HG03135 (cell line): ENCODE measurements at regions not wholly inside any gene's neighbourhood (a gene's known extent, or its start where the extent isn't known, plus 50 kb on each side); places are given as distances from the start of the nearest gene placed in this dataset.

ENCODE experiments used
- ATAC-seq: cut with Tn5 transposase; IDR thresholded peaks from one replicate; pipeline ENCODE4 v1.9.1; 2021; ENCODE audit warnings: mild to moderate bottlenecking, moderate library complexity; ENCODE audit not compliant: unreplicated experiment

DNA sequence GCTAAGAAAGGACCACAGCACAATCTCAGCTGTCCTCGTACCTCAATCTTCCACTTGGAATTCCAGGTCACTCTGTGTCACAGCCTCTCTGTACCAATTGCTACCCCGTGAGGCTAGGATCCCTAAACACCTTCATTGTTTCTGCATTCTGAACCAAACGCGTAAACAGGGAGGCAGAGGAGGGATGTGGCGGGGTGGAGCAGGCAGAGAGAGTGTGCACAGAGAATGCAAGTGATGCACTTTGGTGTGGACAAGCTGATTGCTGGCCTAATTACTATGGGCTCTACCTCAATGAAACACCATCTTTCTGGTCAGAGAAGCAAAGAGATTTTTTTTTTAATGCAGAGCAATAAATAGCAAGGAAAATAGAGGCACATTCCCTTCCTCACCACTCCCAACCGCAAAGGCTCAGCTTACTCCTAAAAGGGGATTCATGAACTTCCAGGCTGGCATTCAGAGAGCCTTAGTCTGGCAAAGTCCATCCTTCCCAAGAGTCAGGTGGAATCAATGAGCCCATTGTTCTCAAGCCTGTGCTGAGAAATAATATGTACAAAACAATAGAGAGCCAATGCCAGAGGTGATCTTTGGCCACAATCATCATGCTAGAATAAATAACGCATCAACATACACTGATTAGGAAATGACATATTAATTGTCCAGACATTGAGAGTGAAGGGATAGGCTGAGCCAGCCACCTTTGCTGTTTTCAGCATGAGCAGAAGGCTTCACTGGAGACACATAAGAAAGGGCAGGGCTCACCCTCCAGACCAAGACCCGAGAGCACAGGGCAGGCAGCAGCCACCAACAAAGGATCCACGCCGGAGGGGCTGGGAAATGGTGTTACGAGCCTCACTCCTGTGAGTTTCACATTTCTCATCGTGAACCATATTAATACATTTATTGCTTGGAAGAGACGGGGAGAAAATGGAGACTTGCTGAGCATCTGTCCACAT lies 278.8 kb downstream of the ENC1 start:
- ATAC-seq = no peak

DNA sequence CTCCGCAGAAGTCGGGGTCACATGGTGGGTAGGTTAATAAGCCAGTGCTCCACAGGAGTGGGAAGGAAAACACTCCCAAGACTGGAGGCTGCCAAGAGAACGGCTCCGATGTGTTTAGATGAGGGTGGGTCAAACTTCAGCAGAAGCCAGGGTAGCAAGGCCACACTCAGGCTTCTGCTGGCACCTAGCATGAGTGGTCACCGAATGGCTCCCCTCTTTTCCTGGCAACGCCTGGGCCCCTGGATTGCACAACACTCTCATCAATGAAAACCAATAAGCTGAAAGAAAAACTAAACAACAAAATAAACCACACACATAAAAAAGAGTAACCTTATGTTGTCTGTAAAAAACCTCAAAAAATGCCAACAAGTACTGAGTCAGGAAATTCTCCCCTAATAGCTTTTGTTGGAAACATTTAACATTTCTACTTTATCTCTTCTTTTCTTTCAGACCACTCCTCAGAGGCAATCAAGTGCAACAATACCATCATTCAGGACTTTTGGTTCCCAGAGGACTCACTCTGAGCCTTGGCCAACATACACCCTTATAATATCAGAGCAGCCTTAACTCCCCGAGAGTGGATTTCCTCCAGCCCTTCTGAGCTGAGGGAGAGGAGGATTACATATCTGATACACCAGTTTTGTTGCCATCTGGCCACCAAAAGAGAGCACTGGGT lies 279.9 kb downstream of the ENC1 start:
- ATAC-seq = no peak

DNA sequence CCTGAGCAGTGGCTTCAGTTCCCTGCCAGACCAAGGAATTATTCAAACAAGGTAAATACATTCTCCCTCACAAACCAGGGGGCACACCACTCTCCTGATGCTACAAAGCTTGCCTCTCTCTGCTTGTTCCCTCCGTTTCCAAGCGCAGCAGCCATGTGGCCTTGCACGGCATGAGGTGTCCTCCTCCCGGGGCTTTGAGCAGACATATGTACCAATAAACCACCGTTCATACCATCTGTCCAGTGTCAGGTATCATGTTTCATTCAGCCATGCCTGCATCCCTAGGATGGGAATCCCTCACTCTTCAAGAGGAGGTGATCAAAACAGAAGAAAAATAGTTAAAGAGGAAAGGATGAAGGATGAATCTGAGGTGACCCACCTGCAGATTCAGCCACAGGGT lies 282.7 kb downstream of the ENC1 start:
- no peak for ATAC-seq

DNA sequence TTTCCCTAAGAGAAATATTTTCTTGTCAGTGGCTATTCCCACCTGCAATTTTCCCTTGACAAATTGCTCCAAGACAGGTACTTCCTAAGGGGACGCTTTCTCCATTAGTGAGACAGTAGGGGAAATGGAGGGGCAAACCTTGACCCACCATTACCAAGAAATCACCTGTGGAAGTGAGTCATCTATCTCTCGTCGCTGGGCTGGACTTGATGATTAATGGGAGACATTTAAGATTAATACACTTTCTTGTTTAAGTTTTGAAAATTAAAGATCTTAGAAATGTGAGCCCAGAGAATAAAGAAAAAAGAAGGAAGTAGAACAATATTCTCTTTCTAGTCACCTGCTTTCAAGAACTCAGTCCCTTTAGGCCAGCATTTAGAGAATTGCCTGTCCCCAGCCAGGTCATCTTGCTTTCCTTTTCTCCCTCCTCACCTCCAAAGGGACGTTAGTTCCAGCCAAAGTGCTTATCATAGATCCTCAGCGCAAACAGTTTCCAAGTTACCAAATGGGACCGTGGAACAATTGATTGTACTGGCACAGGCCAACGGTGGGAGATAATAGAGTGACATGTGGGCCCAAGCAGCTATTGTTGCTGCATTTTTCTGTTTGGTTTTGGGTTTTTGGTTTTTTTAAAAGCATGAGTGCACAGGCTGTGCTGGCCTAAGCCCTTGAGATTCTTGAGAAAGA lies 284.4 kb downstream of the ENC1 start:
- ATAC-seq = no peak

DNA sequence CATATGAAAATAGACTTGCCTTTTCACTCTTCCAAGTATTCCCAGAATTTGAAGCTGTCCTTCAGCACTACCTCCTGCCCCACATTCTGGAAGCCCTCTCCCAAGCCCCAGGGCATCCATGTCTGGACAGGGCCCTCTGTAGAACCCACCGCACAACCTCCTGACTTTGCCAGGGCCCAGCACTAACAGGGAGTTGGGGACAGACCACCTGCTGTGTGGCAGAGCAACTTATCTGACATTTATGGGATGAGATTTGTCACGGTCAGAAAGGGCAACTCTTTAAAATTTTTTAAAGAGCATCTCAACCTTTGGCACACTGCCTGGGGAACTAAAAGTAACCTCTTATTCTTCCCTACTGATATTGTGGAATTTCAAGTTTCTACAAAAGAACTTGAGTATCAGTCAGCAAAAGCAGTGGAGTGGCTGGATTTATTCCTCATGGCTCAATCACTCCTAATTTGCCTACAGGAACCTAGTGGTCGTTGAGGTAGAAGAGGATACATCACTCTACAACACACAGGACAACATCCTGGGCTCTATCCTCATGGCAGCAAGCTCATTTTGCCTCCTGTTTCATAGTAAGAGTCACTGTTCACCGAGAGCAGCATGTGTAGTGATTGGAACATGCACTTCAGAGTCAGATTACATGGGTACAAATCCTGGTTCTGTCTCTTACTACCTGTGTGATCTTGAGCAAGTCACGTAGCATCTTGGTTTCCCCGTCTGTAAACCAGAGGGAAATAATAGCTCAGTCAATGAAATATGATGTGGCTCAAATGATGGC lies 285.3 kb downstream of the ENC1 start:
- no peak for ATAC-seq

DNA sequence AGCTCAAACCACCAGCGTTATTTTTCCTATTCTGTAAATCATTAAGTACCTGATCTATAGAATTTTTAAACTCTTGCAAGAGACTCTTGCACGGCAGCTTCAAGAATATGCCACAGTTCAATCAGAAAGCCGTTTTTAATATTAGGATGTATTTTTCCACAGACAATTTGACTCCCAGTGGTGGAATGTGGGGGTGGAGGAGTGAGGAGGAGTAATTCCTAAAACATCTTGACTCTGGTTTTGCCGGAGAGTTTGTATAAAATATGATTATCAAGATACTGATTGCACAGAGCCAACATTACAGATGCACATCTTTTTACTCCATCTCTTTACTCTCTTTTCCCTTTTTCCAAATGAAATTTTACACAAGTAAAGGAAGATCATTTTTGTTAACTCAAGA lies 288.3 kb downstream of the ENC1 start:
- no peak for ATAC-seq

DNA sequence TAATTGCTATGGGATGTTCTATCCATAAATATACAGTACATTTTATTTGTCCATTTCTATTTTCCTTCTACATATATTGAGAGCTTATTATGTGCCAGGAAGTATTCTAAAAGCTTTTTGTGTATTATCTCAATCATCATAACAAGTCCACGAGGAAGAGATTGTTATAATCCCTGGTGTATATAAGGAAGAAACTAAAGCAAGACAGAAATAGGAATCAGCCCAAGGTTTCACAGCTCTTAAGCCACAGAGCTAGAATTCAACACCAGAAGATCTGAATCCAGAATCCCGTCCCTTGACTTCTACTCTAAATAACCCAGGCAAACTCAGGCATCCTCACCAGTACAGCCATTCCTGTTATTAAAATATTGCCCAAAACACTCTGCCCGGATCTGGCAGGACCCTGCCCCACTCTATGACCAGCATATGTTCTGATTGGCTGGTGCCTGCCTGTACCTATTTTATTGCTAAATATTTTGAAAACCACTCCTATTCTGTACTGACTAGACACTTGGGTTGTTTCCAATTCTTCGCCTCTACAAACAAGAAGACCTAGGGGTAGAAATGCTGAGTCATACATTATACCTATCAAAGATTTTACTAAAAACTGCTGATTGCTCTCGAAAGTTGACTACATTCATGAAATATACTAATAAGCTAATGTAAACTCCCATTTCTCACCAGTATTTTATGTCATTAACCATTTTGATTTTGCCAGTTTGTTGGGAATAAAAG lies 297.4 kb downstream of the ENC1 start:
- ATAC-seq = no peak

DNA sequence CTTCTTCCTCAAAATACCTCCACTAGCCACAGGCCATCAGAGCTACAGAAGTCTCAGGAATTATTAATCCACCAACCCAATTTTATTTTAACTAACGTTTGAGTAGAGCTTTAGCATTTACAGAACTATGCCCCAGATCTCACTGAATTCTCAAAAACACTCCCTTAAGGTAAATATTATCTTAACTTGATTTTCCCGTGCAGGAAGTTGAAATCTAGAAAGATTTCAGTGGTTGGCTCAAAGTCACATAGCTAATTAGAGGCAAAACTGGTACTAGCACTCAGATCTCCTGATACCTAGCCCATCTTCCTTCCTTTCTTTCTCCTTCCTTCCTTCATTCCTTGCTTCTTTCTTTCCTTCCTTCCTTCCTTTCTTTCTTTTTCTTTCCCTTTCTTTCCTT lies 298.3 kb downstream of the ENC1 start:
- ATAC-seq = no peak

DNA sequence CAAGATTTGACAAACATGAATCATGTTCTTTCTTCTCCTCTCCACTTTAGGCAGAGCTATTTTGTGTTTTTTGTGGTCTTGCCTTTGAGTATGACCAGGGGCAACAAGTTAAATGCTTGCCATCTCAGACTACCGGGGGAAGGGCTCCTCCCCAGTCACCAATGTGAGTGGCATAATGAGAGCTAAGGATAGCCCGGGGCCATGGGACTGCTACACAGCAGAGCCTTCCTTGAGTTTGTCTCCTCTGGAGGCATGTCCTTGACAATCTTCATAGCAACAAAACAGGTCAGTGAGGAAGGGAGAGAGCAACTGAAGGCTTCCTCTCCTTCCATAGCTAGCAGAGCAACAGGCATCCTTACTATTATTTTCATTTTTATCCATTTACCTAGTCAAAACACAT lies 299.3 kb downstream of the ENC1 start:
- ATAC-seq = no peak

DNA sequence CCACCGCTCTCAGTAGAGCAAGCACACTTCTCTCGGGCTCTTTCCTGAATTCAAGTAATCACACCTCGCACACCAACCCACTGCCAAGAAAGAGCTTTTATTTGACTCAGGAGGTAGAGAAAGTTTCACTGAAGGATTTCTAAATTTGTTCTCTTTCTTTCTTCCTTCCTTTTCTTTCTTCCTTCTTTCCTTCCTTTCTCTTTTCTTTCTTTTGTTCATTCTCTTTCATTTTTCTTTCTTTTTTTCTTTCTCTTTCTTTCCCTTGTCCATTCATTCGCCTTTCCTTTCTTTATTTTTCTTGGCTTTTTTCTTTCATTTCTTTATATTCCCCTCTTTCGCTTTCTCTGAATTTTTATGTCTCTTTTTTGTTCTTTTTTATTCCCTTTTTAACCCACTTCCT lies 300.1 kb downstream of the ENC1 start:
- no peak for ATAC-seq

DNA sequence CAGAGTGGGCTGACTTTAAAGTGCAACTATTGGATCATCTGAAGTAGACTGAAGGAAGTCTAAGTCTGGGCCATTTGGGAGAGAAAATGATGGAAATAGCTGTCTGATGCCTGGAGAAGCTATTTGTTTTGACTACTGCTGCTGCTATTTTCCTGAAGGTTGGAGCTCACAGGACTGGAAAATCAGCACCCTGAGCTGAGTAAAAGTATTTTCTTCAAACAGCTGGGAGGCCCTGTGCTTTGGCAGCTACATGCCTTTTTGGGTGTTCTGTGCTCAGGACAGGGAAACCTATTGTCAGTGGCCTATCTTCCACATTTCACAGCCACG lies 302.6 kb downstream of the ENC1 start:
- no peak for ATAC-seq

DNA sequence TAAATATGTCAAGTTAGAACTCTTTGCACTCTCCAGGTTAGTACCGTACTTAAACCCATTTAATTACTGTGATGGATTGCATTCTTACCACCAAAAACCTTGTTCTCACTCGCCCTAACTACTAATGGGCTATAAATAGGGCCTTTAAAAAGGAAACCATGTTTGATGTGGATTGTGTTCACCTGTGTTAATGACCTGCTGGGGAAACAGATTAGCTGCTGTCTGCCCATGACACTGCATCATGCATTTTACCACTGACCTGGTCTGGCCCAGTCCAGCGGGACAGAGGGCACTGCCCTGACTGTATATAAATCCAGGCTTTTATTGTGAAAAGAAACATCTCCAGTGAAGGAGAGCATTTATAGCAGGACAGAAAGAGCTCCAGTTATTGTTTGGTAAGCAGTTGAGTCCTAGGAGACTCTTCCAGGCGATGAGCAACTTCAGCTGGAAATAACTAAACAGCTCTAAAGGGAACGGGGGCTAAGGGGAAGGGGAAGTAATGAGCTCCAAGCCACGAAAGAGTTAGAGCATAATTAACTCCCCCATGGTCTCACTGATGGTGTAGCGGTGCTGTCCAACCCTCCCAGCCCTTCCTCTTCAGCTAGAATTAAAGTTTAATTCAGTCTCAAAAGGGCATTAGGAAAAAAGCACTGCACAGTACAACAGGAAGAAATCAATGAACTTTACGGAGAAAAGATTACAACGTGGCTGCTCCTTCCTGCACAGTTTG lies 303.1 kb downstream of the ENC1 start:
- ATAC-seq = no peak

DNA sequence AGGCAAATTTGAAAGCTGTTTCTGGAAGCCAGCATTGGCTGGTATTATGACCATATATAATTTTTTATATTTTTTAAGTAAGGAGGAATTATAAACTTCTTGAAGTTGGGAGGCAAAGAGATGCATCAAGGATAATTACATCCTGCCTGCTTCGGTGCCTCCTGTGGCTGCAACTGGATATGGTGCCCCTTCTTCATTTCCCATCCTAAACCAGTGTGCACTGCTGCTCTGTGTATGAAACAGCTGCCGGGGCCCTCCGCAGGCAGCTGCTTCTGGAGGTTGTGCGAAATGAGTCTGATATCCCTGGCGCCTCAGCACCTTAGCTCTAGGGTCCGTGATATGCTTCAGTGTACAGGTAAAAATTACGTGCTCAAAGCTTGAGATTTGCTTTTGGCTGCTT lies 304.2 kb downstream of the ENC1 start:
- no peak for ATAC-seq

DNA sequence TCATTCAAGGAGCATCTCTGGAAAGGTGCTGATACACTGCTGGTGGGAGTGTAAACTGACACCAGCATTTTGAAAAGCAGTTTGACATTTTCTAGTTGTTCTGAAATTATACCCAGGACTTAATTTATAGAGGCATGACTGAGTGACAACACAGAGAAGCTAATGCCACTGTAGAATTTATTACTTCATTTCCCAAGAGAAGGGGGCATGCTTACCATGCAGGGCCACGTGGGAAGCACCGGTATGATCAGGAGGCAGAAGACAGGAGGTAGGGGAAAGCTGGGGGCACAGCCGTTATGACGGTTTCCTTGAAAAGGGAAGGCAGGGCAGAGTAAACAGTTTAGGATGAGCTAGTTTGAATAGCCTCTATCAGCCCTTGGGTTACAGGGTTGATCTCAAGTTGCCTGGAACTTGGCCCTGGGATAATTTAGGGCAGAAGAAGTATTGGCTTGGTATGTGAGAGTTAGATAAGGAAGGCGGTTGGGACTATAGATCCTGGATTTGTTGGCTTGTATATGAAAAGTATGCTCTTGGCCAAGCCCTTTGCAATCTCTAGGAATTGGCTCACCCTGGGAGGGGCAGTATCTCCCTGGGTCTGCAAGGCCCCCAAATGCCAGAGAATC lies 305.7 kb downstream of the ENC1 start:
- no peak for ATAC-seq

DNA sequence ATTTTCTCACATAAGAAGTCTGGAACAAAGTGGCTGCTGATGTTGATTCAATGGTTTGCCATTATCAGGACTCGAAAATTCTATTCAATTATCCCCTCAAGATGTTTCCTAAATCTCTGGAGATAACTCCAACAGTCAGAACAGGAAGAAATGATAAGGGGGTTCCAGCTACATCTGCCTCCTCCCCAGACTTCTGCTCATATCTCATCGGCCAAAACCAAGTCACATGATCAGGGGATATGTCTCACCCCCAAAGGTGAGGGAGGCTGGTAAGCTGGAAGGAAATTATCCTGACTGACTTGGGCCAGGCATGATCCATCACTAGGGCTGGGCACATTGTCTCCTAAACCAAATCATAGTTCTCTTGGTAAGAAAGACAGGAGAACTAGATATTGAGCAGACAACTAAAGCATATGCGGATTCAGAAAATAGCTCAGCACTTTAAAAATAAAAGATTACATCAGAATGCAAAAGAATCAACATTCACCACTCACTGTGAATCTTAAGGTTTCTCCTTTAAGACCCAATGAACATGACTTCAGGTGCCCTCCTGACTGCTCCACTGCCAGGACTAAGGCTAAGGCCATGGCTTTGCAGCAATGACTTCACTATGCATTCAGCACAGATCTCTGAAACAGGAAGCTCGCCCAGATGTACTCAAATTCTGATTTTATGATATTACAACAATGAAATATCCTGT lies 306.3 kb downstream of the ENC1 start:
- no peak for ATAC-seq

DNA sequence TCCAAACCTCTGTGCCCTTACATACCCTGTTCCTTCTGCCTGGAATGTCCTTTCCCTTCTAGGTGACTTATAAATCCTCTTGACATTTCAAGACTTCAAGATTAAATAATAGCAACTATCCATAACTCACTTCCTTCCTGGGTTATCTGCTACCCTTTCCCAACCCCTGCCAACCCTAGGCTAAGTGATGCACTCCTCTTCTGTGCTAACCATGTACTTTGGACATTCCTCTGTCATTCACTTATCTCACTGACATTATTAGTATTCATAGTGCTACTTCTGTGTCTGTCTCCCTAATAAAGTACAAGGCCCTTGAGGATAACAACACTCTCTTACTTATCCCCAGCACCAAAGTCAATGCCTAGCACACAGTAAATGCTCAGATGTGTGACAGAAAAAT lies 307.1 kb downstream of the ENC1 start:
- no peak for ATAC-seq

DNA sequence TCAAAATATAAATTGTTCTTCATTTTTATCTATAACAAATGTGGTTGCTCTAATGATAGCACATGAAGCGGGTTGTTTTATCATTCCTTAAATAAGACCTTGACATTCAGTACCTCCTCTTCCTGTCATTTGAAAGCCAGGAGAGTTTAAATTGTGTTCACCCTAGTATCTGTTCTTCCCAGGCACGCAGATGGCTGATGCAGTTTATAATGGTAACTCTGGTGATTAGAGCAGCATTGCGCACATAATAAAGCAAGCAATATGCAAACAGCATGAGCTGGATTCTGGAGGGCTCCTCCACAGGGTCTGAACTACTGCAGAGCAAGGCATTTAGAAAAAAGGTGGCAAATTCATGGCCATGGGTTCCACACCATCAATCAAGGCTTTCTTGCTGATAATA lies 307.8 kb downstream of the ENC1 start:
- no peak for ATAC-seq

DNA sequence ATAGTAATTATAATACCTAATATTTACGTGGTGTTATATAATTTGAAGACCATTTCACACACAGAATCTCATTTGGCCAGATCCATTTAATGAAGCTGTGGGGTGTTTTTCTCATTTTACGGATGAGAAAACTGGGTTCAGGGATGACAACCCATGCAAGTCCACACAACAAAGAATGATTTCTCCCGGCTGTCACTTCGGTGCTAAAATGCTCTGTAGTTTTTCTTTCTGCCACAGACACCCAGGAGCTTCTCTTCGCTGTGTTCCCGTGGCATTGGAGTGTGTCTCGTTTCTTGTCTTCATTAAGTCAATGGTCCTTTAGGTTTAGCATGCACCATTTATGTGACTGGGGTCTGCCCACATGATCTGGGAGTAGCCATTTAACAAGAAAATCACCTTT lies 308.5 kb downstream of the ENC1 start:
- no peak for ATAC-seq

DNA sequence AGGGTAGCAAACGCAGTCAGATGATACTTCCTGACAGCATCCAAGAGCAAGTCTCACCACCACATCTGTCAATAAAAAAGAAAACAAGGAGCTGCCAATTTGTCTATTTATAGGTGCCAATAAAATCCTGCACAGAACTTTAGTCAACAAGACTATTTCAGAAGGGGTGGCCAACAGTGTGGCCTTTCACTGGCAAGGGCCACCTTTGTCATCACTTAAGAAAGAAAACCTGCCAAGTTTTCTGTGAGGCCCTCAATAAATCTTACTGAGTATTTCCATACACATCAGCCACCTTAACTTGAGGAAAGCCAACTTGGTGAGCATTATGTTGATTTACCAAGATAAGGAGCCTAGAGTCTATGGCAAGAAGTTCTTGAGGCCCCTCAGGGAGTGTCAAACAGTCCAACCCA lies 312.3 kb downstream of the ENC1 start:
- ATAC-seq = no peak
